Neural progenitor cell (in vitro differentiated cells): ENCODE measurements at regions not wholly inside any gene's neighbourhood (a gene's known extent, or its start where the extent isn't known, plus 50 kb on each side); places are given as distances from the start of the nearest gene placed in this dataset.

ENCODE experiments used
- CTCF ChIP-seq: fragments of 200-600 bp; sonication (generic); IDR thresholded peaks from 2 replicates; pipeline ENCODE4 v1.5.1; 2017; ENCODE audit warnings: antibody characterized with exemption, mild to moderate bottlenecking
- EZH2 ChIP-seq: fragments of 200-600 bp; sonication (generic); IDR thresholded peaks from 2 replicates; pipeline ENCODE4 v1.6.1; 2017; ENCODE audit warnings: antibody characterized with exemption, mild to moderate bottlenecking, moderate library complexity
- EZH2phosphoT487 ChIP-seq: fragments of 200-600 bp; sonication (generic); IDR thresholded peaks from 2 replicates; pipeline ENCODE4 v1.6.1; 2017; ENCODE audit warnings: antibody characterized with exemption

GRCh38 chr5:143976055-143976454 is 164.1 kb downstream of the HMHB1 start:
- TF ChIP-seq CTCF (no peak), EZH2 (no peak), EZH2phosphoT487 (no peak)
